Limb (tissue), 2 donors: ENCODE measurements at regions not wholly inside any gene's neighbourhood (a gene's known extent, or its start where the extent isn't known, plus 50 kb on each side); places are given as distances from the start of the nearest gene placed in this dataset.

ENCODE experiments used
- DNase-seq, 2 donors: peaks; one replicate each; pipeline ENCODE4 v3.0.0-alpha.2; 2016; ENCODE audit errors: extremely low spot score in 2 of 2

- DNase-seq: no peak
Observed at GRCh38 chr21:38735626-38736206, 70.0 kb upstream of the ETS2 start.

GRCh38 chr21:38740090-38740489, 65.6 kb upstream of the ETS2 start:
- no peak for DNase-seq

GRCh38 chr21:38741092-38741949, 64.4 kb upstream of the ETS2 start:
- no peak for DNase-seq

GRCh38 chr21:38741950-38742256, 63.8 kb upstream of the ETS2 start:
- DNase-seq: no peak

- DNase-seq: no peak
Observed at GRCh38 chr21:38742580-38743260, 63.0 kb upstream of the ETS2 start.

GRCh38 chr21:38743772-38744529, 61.8 kb upstream of the ETS2 start:
- DNase-seq: no peak

- DNase-seq: no peak
Observed at GRCh38 chr21:38744861-38745260, 60.9 kb upstream of the ETS2 start.

GRCh38 chr21:38747810-38748209, 57.9 kb upstream of the ETS2 start:
- no peak for DNase-seq

GRCh38 chr21:38751379-38752050, 54.2 kb upstream of the ETS2 start:
- no peak for DNase-seq

GRCh38 chr21:38752051-38752505, 53.7 kb upstream of the ETS2 start:
- DNase-seq: no peak

- DNase-seq: no peak
Observed at GRCh38 chr21:38753114-38753513, 52.6 kb upstream of the ETS2 start.

- peak in 1 of 2 donors; percentile 72 for DNase-seq
Observed at GRCh38 chr21:38753557-38753971, 52.2 kb upstream of the ETS2 start.
